Liver (tissue), 8 donors: ENCODE measurements at regions not wholly inside any gene's neighbourhood (a gene's known extent, or its start where the extent isn't known, plus 50 kb on each side); places are given as distances from the start of the nearest gene placed in this dataset.

Source experiments
- DNase-seq: peaks from one replicate; pipeline ENCODE4 v3.0.0-alpha.2; 2017; ENCODE audit warnings: low spot score
- H3K27ac ChIP-seq, 2 donors: one replicate each; pipeline ENCODE4 v1.7.0; 2013; ENCODE audit warnings: inconsistent platforms in 2 of 2, low read length in 2 of 2, control low read depth in 1 of 2, low read depth in 1 of 2, mild to moderate bottlenecking in 1 of 2
- H3K27me3 ChIP-seq, 4 donors: one replicate each; pipeline versions ENCODE4 v1.6.1 to v1.7.0; 2013; ENCODE audit warnings: low read length in 3 of 4, inconsistent platforms in 1 of 4, mild to moderate bottlenecking in 1 of 4, moderate library complexity in 1 of 4; ENCODE audit not compliant: control insufficient read depth in 4 of 4, insufficient read depth in 4 of 4
- H3K36me3 ChIP-seq, 4 donors: one replicate each; pipeline versions ENCODE4 v1.6.1 to v1.7.0; 2013; ENCODE audit warnings: low read length in 3 of 4, mild to moderate bottlenecking in 3 of 4, low read depth in 1 of 4, moderate library complexity in 1 of 4; ENCODE audit not compliant: control insufficient read depth in 4 of 4, insufficient read depth in 3 of 4
- H3K4me1 ChIP-seq, 4 donors: one replicate each; pipeline versions ENCODE4 v1.6.1 to v1.7.0; 2013; ENCODE audit warnings: low read length in 3 of 4, mild to moderate bottlenecking in 3 of 4, moderate library complexity in 1 of 4; ENCODE audit not compliant: control insufficient read depth in 4 of 4, insufficient read depth in 4 of 4
- H3K4me3 ChIP-seq, 3 donors: one replicate each; pipeline versions ENCODE4 v1.6.1 to v1.7.0; 2013; ENCODE audit warnings: low read length in 3 of 3, control low read depth in 1 of 3, low read depth in 1 of 3, mild to moderate bottlenecking in 1 of 3
- H3K9ac ChIP-seq, 2 donors: one replicate each; pipeline ENCODE4 v1.7.0; 2013; ENCODE audit warnings: low read length in 2 of 2, mild to moderate bottlenecking in 2 of 2, moderate library complexity in 2 of 2, control low read depth in 1 of 2, low read depth in 1 of 2
- H3K9me3 ChIP-seq, 4 donors: one replicate each; pipeline versions ENCODE4 v1.6.1 to v1.7.0; 2013; ENCODE audit warnings: low read length in 3 of 4; ENCODE audit not compliant: control insufficient read depth in 4 of 4
- CTCF ChIP-seq: fragments of 150-350 bp; IDR thresholded peaks from 2 replicates; pipeline ENCODE4 v1.5.1; 2017; ENCODE audit warnings: improper control_type of control experiment, low read depth, low read length; ENCODE audit not compliant: missing input control
- EGR1 ChIP-seq, 2 donors: IDR thresholded peaks; 2 replicates each; pipeline ENCODE4 v1.6.1; 2016 to 2018; ENCODE audit warnings: antibody characterized with exemption in 2 of 2, low read depth in 2 of 2
- FOXA1 ChIP-seq: IDR thresholded peaks from 2 replicates; pipeline ENCODE4 v1.6.1; 2016; ENCODE audit warnings: antibody characterized with exemption
- FOXA2 ChIP-seq: IDR thresholded peaks from 2 replicates; pipeline ENCODE4 v1.6.1; 2016; ENCODE audit warnings: antibody characterized with exemption
- GABPA ChIP-seq, 2 donors: IDR thresholded peaks in 1 of 2; conservative IDR thresholded peaks in 1 of 2; 2 replicates each; pipeline ENCODE4 v1.6.1; 2016; ENCODE audit warnings: antibody characterized with exemption in 2 of 2, mild to moderate bottlenecking in 1 of 2, moderate library complexity in 1 of 2
- HNF4A ChIP-seq, 2 donors: conservative IDR thresholded peaks; 2 replicates each; pipeline ENCODE4 v1.6.1; 2016; ENCODE audit warnings: antibody characterized with exemption in 2 of 2, mild to moderate bottlenecking in 2 of 2
- HNF4G ChIP-seq: IDR thresholded peaks from 2 replicates; pipeline ENCODE4 v1.6.1; 2016; ENCODE audit warnings: antibody characterized with exemption
- JUND ChIP-seq, 2 donors: IDR thresholded peaks; 2 replicates each; pipeline ENCODE4 v1.6.1; 2016; ENCODE audit warnings: antibody characterized with exemption in 2 of 2
- NR2F2 ChIP-seq: IDR thresholded peaks from 2 replicates; pipeline ENCODE4 v1.6.1; 2016; ENCODE audit warnings: antibody characterized with exemption
- RAD21 ChIP-seq, 2 donors: IDR thresholded peaks; 2 replicates each; pipeline ENCODE4 v1.6.1; 2016; ENCODE audit warnings: antibody characterized with exemption in 2 of 2, mild to moderate bottlenecking in 2 of 2
- RXRA ChIP-seq, 2 donors: IDR thresholded peaks; 2 replicates each; pipeline ENCODE4 v1.6.1; 2017 to 2018; ENCODE audit warnings: antibody characterized with exemption in 2 of 2, mild to moderate bottlenecking in 1 of 2
- SP1 ChIP-seq: IDR thresholded peaks from 2 replicates; pipeline ENCODE4 v1.6.1; 2018; ENCODE audit warnings: antibody characterized with exemption, mild to moderate bottlenecking
- TAF1 ChIP-seq: conservative IDR thresholded peaks from 2 replicates; pipeline ENCODE4 v1.6.1; 2016; ENCODE audit warnings: antibody characterized with exemption, mild to moderate bottlenecking
- YY1 ChIP-seq: IDR thresholded peaks from 2 replicates; pipeline ENCODE4 v1.6.1; 2016; ENCODE audit warnings: antibody characterized with exemption, mild to moderate bottlenecking
- ZBTB33 ChIP-seq: IDR thresholded peaks from 2 replicates; pipeline ENCODE4 v1.6.1; 2016; ENCODE audit warnings: antibody characterized with exemption
- WGBS: extraction: QIAGEN DNeasy Blood & Tissue Kit; methylation state at CpG from one replicate; pipeline ENCODE4 v1.1.7; 2013; 5-methylcytosine and 5-hydroxymethylcytosine counted together
- TF ChIP-seq, protein P1 (sequence below): IDR thresholded peaks from 2 replicates; pipeline ENCODE4 v1.6.1; 2016; ENCODE audit warnings: antibody characterized with exemption
- TF ChIP-seq, protein P2 (sequence below): IDR thresholded peaks from 2 replicates; pipeline ENCODE4 v1.6.1; 2016; ENCODE audit warnings: antibody characterized with exemption, mild to moderate bottlenecking
- TF ChIP-seq, protein P3 (sequence below): IDR thresholded peaks from 2 replicates; pipeline ENCODE4 v1.6.1; 2016; ENCODE audit warnings: antibody characterized with exemption
- donor health status: healthy.
- donor health status: healthy.
- donor health status: healthy.
- donor health status: healthy.
- donor health status: healthy.

GRCh38 chr2:133846476-133846875, 278.2 kb upstream of the NCKAP5 start:
- no peak for DNase-seq
- no peak overlapping the region for H3K4me3 ChIP-seq
- H3K27me3 ChIP-seq: no peaks in the 10 kb centered on the region
- H3K4me1 ChIP-seq: peaks cover 0 to 4% (median 1%) of the 10 kb centered on the region in 4 donors
- no peak overlapping the region for H3K9ac ChIP-seq
- WGBS: 93% methylated on average over 4 of the region's 4 CpGs
- H3K27ac ChIP-seq: no peak overlapping the region
- no peaks in the 10 kb centered on the region for H3K36me3 ChIP-seq
- TF ChIP-seq HNF4A (conservative IDR thresholded peaks at IDR 0.05) (no peak), YY1 (no peak), EGR1 (IDR thresholded peaks at IDR 0.05; ENCODE audit: low read depth in 2 of 2) (no peak), FOXA1 (no peak), NR2F2 (no peak), ZBTB33 (no peak), SP1 (no peak), GABPA (IDR thresholded peaks at IDR 0.05 in 1 of 2, conservative IDR thresholded peaks at IDR 0.05 in 1 of 2) (no peak), RXRA (IDR thresholded peaks at IDR 0.05) (no peak), RAD21 (IDR thresholded peaks at IDR 0.05) (no peak), TAF1 (no peak), FOXA2 (no peak), HNF4G (no peak)
- TF ChIP-seq, protein P1, sequence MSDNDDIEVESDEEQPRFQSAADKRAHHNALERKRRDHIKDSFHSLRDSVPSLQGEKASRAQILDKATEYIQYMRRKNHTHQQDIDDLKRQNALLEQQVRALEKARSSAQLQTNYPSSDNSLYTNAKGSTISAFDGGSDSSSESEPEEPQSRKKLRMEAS: no peak
- TF ChIP-seq, protein P2, sequence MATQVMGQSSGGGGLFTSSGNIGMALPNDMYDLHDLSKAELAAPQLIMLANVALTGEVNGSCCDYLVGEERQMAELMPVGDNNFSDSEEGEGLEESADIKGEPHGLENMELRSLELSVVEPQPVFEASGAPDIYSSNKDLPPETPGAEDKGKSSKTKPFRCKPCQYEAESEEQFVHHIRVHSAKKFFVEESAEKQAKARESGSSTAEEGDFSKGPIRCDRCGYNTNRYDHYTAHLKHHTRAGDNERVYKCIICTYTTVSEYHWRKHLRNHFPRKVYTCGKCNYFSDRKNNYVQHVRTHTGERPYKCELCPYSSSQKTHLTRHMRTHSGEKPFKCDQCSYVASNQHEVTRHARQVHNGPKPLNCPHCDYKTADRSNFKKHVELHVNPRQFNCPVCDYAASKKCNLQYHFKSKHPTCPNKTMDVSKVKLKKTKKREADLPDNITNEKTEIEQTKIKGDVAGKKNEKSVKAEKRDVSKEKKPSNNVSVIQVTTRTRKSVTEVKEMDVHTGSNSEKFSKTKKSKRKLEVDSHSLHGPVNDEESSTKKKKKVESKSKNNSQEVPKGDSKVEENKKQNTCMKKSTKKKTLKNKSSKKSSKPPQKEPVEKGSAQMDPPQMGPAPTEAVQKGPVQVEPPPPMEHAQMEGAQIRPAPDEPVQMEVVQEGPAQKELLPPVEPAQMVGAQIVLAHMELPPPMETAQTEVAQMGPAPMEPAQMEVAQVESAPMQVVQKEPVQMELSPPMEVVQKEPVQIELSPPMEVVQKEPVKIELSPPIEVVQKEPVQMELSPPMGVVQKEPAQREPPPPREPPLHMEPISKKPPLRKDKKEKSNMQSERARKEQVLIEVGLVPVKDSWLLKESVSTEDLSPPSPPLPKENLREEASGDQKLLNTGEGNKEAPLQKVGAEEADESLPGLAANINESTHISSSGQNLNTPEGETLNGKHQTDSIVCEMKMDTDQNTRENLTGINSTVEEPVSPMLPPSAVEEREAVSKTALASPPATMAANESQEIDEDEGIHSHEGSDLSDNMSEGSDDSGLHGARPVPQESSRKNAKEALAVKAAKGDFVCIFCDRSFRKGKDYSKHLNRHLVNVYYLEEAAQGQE: no peak
- TF ChIP-seq, protein P3, sequence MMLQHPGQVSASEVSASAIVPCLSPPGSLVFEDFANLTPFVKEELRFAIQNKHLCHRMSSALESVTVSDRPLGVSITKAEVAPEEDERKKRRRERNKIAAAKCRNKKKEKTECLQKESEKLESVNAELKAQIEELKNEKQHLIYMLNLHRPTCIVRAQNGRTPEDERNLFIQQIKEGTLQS: no peak
- H3K9me3 ChIP-seq: no peaks in the 10 kb centered on the region

DNA sequence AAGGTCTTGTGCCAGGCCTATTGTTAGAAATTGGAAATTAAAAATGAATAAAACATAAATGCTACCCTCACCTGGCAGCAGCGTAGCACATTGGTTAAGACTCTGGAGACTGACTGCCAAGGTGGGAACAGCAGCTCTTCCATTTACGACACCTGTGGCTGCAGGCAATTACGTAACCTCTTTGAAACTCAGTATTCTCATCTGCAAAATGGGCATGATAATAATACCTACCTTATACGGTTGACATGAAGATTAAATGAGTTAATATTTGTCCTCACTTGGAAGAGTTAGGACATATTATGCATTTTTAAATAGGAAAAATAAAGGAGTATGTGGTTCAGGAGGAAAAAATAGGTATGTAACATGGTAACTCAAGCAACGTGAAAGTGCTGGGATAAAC, 279.3 kb upstream of the NCKAP5 start:
- Histone ChIP-seq H3K9ac (no peak overlapping the region), H3K27ac (no peak overlapping the region), H3K9me3 (no peaks in the 10 kb centered on the region), H3K36me3 (no peaks in the 10 kb centered on the region), H3K27me3 (no peaks in the 10 kb centered on the region), H3K4me3 (no peak overlapping the region), H3K4me1 (peaks cover 0 to 4% (median 1%) of the 10 kb centered on the region in 4 donors)
- DNase-seq: no peak
- 93% methylated on average over 5 of the region's 5 CpGs for WGBS
- no peak for TF ChIP-seq RXRA (IDR thresholded peaks at IDR 0.05)
- no peak for TF ChIP-seq FOXA1
- TF ChIP-seq FOXA2: no peak
- TF ChIP-seq, protein P3: no peak
- TF ChIP-seq, protein P1: no peak
- TF ChIP-seq CTCF: no peak
- TF ChIP-seq JUND (IDR thresholded peaks at IDR 0.05): no peak
- TF ChIP-seq GABPA (IDR thresholded peaks at IDR 0.05 in 1 of 2, conservative IDR thresholded peaks at IDR 0.05 in 1 of 2): no peak
- TF ChIP-seq HNF4A (conservative IDR thresholded peaks at IDR 0.05): no peak
